VCaP (cell line): ENCODE measurements at regions not wholly inside any gene's neighbourhood (a gene's known extent, or its start where the extent isn't known, plus 50 kb on each side); places are given as distances from the start of the nearest gene placed in this dataset.

Source experiments
- H3K27ac ChIP-seq: fragments of 450-650 bp; 2 replicates; pipeline ENCODE4 v1.5.1; 2017
- CTCF ChIP-seq: fragments of 450-650 bp; conservative IDR thresholded peaks from 2 replicates; pipeline ENCODE4 v1.5.1; 2017; ENCODE audit warnings: mild to moderate bottlenecking, moderate library complexity

GRCh38 chr14:104451474-104451873, 128.1 kb upstream of the C14orf180 start:
- H3K27ac ChIP-seq, result no peak overlapping the region
- TF ChIP-seq CTCF, result no peak

- no peak for TF ChIP-seq CTCF
- no peak overlapping the region for H3K27ac ChIP-seq
Observed at GRCh38 chr14:104458845-104459244, 120.7 kb upstream of the C14orf180 start.

DNA sequence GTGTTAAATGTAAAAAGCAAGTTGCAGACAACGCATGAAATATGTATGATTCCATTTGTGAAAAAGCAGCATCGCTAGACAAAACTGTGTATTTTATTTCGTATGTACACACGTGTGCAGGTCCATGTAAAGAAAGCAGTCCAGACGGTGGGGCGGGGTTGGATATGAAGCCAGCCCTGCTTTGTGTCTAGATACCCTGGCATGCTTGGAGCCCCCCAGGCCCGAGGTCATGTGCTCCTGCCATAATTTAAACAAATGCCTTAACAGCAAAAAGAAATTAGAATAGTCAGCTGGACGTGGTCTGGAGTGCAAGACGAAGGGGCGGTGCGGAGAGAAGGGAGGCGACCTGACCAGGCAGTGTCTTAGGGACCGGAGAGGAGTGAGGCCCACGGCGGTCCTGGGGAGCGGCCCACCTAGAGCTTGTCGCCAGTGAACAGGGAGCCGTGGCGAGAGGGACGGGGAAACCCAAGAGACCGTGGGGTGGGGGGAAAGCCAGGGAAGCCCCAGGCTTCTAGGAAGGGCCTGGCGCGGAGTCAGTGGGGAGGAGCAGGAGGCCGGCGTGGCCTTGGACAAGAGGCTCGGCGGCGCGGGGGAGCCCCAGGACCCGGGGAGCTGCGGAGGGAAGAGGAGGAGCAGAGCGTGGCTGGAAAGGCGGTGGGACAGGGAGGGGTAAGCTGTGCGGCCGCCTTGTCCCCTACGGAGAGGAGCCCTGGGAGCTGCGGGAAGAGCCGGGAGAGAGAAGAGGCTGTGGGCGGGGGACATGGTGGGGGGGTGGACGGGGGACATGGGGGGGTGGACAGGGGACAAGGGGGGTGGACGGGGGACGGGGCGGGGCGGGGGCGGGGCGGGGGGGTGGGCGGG, 118.5 kb upstream of the C14orf180 start:
- TF ChIP-seq CTCF, result no peak
- no peak overlapping the region for H3K27ac ChIP-seq

DNA sequence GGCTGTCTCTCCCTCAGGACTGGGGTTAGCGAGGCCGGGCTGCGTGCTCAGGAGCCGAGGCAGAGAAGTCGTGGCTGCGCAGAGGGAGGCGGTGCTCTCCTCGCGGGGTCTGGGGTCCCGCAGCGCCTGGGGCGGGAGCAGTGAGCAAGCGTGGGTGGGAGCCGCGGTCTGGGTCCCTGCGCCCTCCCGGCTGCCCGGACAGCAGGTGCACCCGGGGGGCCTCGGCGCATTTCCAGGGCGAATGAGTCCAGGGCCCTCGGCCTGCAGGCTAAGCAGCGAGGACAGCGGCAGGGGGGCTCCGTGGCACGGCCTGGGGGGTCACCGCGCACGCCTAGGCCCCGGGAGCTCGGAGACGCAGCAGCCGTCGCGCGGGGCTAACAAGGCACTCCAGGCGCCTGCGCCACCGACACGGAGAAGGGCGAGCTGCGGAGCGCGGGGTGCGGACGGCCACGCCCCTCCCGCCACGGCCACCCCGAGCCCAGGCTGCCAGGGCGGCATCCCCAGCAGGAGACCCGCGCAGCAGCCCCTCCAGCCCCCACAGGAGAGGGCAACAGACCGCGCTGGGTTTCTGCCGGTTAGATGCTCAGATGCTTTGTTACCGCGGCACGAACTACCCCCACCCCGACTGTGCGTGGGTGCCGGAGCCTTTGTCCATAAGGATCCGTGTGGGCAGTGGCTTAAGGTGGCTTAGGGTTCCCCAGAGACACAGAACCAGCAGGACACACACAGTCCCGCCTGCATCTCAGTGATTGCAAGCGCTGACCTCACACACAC, 117.7 kb upstream of the C14orf180 start:
- H3K27ac ChIP-seq, result no peak overlapping the region

DNA sequence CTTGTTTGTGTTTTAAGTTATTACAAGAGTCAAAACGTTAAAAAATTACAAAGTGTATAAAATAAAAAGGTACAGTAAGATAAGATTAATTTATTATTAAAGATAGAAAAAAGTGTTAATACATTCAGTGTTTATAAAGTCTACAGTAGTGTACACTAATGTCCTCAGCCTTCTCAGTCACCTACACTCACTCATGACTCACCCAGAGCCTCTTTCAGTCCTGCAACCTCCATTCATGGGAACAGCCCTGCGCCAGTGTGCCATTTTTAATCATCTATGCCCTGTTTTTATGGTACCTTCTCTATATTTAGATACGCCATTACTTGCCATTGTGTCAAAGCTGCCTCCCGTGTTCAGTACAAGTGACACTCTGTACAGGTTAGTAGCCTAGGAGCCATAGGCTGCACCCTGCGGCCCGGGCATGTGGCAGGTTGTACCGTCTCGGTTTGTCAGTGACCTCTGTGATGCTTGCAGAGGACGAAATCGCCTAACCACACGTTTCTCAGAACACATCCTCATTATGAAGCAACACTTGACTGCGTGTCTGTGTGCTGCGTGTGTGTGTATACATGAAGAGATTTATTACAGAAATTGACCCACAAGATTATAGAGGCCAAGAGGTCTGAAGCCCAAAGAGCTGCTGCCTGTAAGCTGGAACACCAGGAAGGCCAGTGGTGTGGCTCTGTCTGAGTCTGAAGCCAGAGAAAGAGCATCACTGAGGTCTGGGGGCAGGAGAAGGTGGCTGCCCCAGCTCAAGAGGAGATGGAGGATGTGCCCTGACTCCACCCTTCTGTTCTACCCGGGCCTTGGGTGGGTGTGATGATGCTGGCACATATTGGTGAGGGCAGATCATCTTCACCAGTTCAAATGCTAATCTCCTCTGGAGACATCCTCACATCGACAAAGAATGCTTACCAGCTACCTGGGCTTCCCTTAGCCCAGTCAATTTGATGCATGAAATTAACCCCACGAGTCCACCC, 116.6 kb upstream of the C14orf180 start:
- no peak overlapping the region for H3K27ac ChIP-seq
- no peak for TF ChIP-seq CTCF

More for the DNA sequence above, 117.7 kb upstream of the C14orf180 start:
- TF ChIP-seq CTCF, result no peak

GRCh38 chr14:104464907-104465306, 114.7 kb upstream of the C14orf180 start:
- no peak overlapping the region for H3K27ac ChIP-seq
- TF ChIP-seq CTCF, result no peak
